GM12878 (cell line): ENCODE measurements at regions not wholly inside any gene's neighbourhood (a gene's known extent, or its start where the extent isn't known, plus 50 kb on each side); places are given as distances from the start of the nearest gene placed in this dataset.

Experiments
- ATAC-seq: fragments of 200-7000 bp; cut with Tn5 transposase; 3 replicates; pipeline ENCODE4 v1.9.1; 2020; ENCODE audit warnings: mild to moderate bottlenecking, moderate library complexity
- BruUV-seq: library from RNA; stranded (reverse); fragments of 400-500 nt; replicated peaks from 2 replicates; lab custom pipeline; 2021; lab: Mats Ljungman, UMichigan
- CTCF ChIA-PET: fragments of 300-600 bp; sonication (Branson Sonifier 250); formaldehyde crosslinking; extraction: SDS; loops from one replicate; lab custom pipeline; 2021; ENCODE audit warnings: inconsistent platforms; lab: Yijun Ruan, JAX
- POLR2A ChIA-PET: fragments of 350-600 bp; formaldehyde crosslinking; extraction: SDS; loops from one replicate; lab custom pipeline; 2021; ENCODE audit warnings: inconsistent platforms; lab: Charles Lee
- RAD21 ChIA-PET: fragments of 300-600 bp; sonication (Branson Sonifier 250); formaldehyde crosslinking; loops from one replicate; lab custom pipeline; 2023; ENCODE audit warnings: antibody characterized with exemption; ENCODE audit not compliant: unreplicated experiment; lab: Charles Lee
- SMC1A ChIA-PET: fragments of 300-600 bp; sonication (Branson Sonifier 250); formaldehyde crosslinking; loops from one replicate; lab custom pipeline; 2023; ENCODE audit not compliant: unreplicated experiment, uncharacterized antibody; lab: Charles Lee
- DNase-seq: peaks from one replicate; pipeline ENCODE4 v3.0.0-alpha.2; 2011; ENCODE audit warnings: low read depth, low spot score
- FAIRE-seq: peaks from 3 replicates; lab custom pipeline; 2011; peaks lifted over from hg19 to GRCh38; lab: Jason Lieb, UNC
- H2AFZ ChIP-seq: 2 replicates; pipeline ENCODE4 v1.6.0; 2011; ENCODE audit warnings: low read depth, low read length, control low read depth; ENCODE audit not compliant: control insufficient read depth
- H3K27ac ChIP-seq: 2 replicates; pipeline ENCODE4 v1.5.1; 2011; ENCODE audit warnings: control low read depth; ENCODE audit not compliant: control insufficient read depth, insufficient read depth
- H3K27me3 ChIP-seq, 2 experiments: replicated peaks in 1 of 2; 2 replicates each; pipeline versions ENCODE4 v1.6.0 to v1.6.1; 2011; ENCODE audit warnings: low read length in 1 of 2; ENCODE audit not compliant: control insufficient read depth in 2 of 2, insufficient read depth in 2 of 2
- H3K36me3 ChIP-seq, 2 experiments: 2 replicates each; pipeline ENCODE4 v1.5.1; 2011; ENCODE audit warnings: low read length in 1 of 2; ENCODE audit not compliant: control insufficient read depth in 2 of 2, insufficient read depth in 2 of 2
- H3K4me1 ChIP-seq: 2 replicates; pipeline ENCODE4 v1.6.1; 2011; ENCODE audit warnings: mild to moderate bottlenecking, low read length, moderate library complexity, mixed read lengths; ENCODE audit not compliant: control insufficient read depth, insufficient read depth
- H3K4me2 ChIP-seq: 2 replicates; pipeline ENCODE4 v1.6.0; 2011; ENCODE audit warnings: control low read depth; ENCODE audit not compliant: control insufficient read depth, insufficient read depth
- H3K4me3 ChIP-seq: fragments of 200-600 bp; sonication (generic); 2 replicates; pipeline ENCODE4 v1.5.1; 2016
- H3K79me2 ChIP-seq: 2 replicates; pipeline ENCODE4 v1.6.0; 2011; ENCODE audit warnings: low read length; ENCODE audit not compliant: control insufficient read depth, insufficient read depth
- H3K9ac ChIP-seq: 2 replicates; pipeline ENCODE4 v1.8.0; 2011; ENCODE audit warnings: low read length, control low read depth, mixed read lengths; ENCODE audit not compliant: control insufficient read depth, insufficient read depth
- H3K9me3 ChIP-seq: replicated peaks from 3 replicates; pipeline ENCODE4 v1.5.1; 2011; ENCODE audit warnings: mild to moderate bottlenecking, low read length; ENCODE audit not compliant: control insufficient read depth, insufficient read depth
- H4K20me1 ChIP-seq: 2 replicates; pipeline ENCODE4 v1.6.0; 2011; ENCODE audit not compliant: control insufficient read depth, insufficient read depth
- BACH1 ChIP-seq: fragments of 450-650 bp; IDR thresholded peaks from 2 replicates; pipeline ENCODE4 v1.6.1; 2017; ENCODE audit warnings: mild to moderate bottlenecking, borderline replicate concordance
- CHD4 ChIP-seq: fragments of 200-600 bp; sonication (generic); IDR thresholded peaks from 2 replicates; pipeline ENCODE4 v1.6.1; 2016; ENCODE audit warnings: mild to moderate bottlenecking
- KDM1A ChIP-seq: fragments of 200-600 bp; sonication (generic); IDR thresholded peaks from 2 replicates; pipeline ENCODE4 v1.6.1; 2016; ENCODE audit warnings: borderline replicate concordance
- POLR2A ChIP-seq: IDR thresholded peaks from 2 replicates; pipeline ENCODE4 v1.6.1; 2011; ENCODE audit warnings: low read depth, mild to moderate bottlenecking, low read length
- SIN3A ChIP-seq: IDR thresholded peaks from 2 replicates; pipeline ENCODE4 v1.6.1; 2012; ENCODE audit warnings: low read depth, low read length, improper control_type of control experiment
- SP1 ChIP-seq: IDR thresholded peaks from one replicate; pipeline ENCODE4 v1.6.1; 2011; ENCODE audit warnings: low read depth, low read length
- TCF3 ChIP-seq: IDR thresholded peaks from 2 replicates; pipeline ENCODE4 v1.6.1; 2012; ENCODE audit warnings: low read depth, mild to moderate bottlenecking, low read length, borderline replicate concordance; ENCODE audit not compliant: insufficient read depth
- ZZZ3 ChIP-seq: IDR thresholded peaks from 2 replicates; pipeline ENCODE4 v1.6.1; 2011; ENCODE audit warnings: low read depth; ENCODE audit not compliant: control insufficient read depth, insufficient read length
- WGBS: methylation state at CpG from one replicate; pipeline ENCODE4 v1.1.6; 2016; ENCODE audit warnings: low lambda C conversion rate; ENCODE audit not compliant: insufficient replicate concordance, insufficient coverage; ENCODE audit errors: missing lambda C conversion rate; 5-methylcytosine and 5-hydroxymethylcytosine counted together
- in situ Hi-C: fragments of 300-500 bp; cut with MboI; formaldehyde crosslinking; loops from 9 replicates; pipeline ENCODE4 v1.14.3; 2018; ENCODE audit warnings: mixed read lengths
- intact Hi-C: fragments of 100-400 bp; cut with micrococcal nuclease; formaldehyde crosslinking; loops from one replicate; pipeline ENCODE4 v1.14.2; 2022; ENCODE audit not compliant: unreplicated experiment
- TF ChIP-seq, protein P1 (sequence below): IDR thresholded peaks from 2 replicates; pipeline ENCODE4 v1.6.1; 2011; ENCODE audit warnings: low read depth, low read length, improper control_type of control experiment, borderline replicate concordance
- TF ChIP-seq, protein P2 (sequence below): IDR thresholded peaks from 2 replicates; pipeline ENCODE4 v1.6.1; 2011; ENCODE audit warnings: low read depth, mild to moderate bottlenecking, low read length, moderate library complexity, borderline replicate concordance; ENCODE audit errors: extremely low read depth
- TF ChIP-seq, protein P3 (sequence below): fragments of 450-650 bp; IDR thresholded peaks from 2 replicates; pipeline ENCODE4 v1.6.1; 2016; ENCODE audit warnings: mild to moderate bottlenecking

DNA sequence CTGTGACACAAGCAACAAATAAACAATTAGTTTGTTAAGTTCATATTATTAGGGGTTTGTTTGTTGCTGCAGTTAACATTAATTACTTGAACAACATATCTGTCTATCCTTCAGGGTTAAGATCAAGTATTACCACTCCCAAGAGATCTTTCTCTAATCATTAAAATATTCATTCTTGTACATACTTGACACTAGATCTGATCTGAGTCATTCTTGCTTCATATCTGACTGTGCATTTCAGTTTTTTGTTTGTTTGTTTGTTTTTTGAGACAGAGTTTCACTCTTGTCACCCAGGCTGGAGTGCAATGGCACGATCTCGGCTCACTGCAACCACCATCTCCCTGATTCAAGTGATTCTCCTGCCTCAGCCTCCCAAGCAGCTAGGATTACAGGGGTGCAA is 613.3 kb upstream of the PLXNA2 start:
- H4K20me1 ChIP-seq, result no peaks in the 10 kb centered on the region
- no peak for FAIRE-seq
- ChIA-PET SMC1A (no interaction called here), RAD21 (no interaction called here), CTCF (no interaction called here), POLR2A (no interaction called here)
- no peak for ATAC-seq
- H2AFZ ChIP-seq, result no peak overlapping the region
- WGBS, result 40% methylated on average over 2 of the region's 2 CpGs
- in situ Hi-C loops, result no loop called here
- peaks cover 9% of the 10 kb centered on the region for H3K4me1 ChIP-seq
- H3K9me3 ChIP-seq, result no peaks in the 10 kb centered on the region
- H3K27me3 ChIP-seq, result peaks cover 0 to 2% of the 10 kb centered on the region in 2 experiments; a peak in 1 of 4 replicates
- intact Hi-C loops, result no loop called here
- TF ChIP-seq POLR2A (no peak), CHD4 (no peak), KDM1A (no peak)
- TF ChIP-seq, protein P1, sequence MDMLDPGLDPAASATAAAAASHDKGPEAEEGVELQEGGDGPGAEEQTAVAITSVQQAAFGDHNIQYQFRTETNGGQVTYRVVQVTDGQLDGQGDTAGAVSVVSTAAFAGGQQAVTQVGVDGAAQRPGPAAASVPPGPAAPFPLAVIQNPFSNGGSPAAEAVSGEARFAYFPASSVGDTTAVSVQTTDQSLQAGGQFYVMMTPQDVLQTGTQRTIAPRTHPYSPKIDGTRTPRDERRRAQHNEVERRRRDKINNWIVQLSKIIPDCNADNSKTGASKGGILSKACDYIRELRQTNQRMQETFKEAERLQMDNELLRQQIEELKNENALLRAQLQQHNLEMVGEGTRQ, result no peak
- no peak overlapping the region for H3K9ac ChIP-seq
- no peak overlapping the region for H3K27ac ChIP-seq
- no peaks in the 10 kb centered on the region for H3K79me2 ChIP-seq
- no peak overlapping the region for H3K4me3 ChIP-seq
- DNase-seq, result no peak
- BruUV-seq, result no TSS peak
- no peaks in the 10 kb centered on the region for H3K36me3 ChIP-seq
- H3K4me2 ChIP-seq, result no peak overlapping the region

GRCh38 chr1:208858738-208859137 is 614.6 kb upstream of the PLXNA2 start:
- H4K20me1 ChIP-seq, result no peaks in the 10 kb centered on the region
- BruUV-seq, result no TSS peak
- in situ Hi-C loops, result no loop called here
- H3K4me3 ChIP-seq, result no peak overlapping the region
- H3K27ac ChIP-seq, result no peak overlapping the region
- H3K9ac ChIP-seq, result no peak overlapping the region
- no peak overlapping the region for H3K4me2 ChIP-seq
- DNase-seq (no peak), FAIRE-seq (no peak)
- ChIA-PET RAD21 (no interaction called here), POLR2A (no interaction called here), CTCF (no interaction called here)
- peaks cover 9% of the 10 kb centered on the region for H3K4me1 ChIP-seq
- intact Hi-C loops, result no loop called here
- H3K36me3 ChIP-seq, result no peaks in the 10 kb centered on the region
- peaks cover 0 to 2% of the 10 kb centered on the region in 2 experiments; a peak in 1 of 4 replicates for H3K27me3 ChIP-seq
- no peak overlapping the region for H2AFZ ChIP-seq
- WGBS, result 53% methylated on average over 5 of the region's 5 CpGs
- no peak for TF ChIP-seq BACH1
- TF ChIP-seq, protein P2, sequence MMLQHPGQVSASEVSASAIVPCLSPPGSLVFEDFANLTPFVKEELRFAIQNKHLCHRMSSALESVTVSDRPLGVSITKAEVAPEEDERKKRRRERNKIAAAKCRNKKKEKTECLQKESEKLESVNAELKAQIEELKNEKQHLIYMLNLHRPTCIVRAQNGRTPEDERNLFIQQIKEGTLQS, result no peak
- no peak for TF ChIP-seq TCF3
- no peak for TF ChIP-seq SP1
- TF ChIP-seq SIN3A, result no peak
- TF ChIP-seq, protein P3, sequence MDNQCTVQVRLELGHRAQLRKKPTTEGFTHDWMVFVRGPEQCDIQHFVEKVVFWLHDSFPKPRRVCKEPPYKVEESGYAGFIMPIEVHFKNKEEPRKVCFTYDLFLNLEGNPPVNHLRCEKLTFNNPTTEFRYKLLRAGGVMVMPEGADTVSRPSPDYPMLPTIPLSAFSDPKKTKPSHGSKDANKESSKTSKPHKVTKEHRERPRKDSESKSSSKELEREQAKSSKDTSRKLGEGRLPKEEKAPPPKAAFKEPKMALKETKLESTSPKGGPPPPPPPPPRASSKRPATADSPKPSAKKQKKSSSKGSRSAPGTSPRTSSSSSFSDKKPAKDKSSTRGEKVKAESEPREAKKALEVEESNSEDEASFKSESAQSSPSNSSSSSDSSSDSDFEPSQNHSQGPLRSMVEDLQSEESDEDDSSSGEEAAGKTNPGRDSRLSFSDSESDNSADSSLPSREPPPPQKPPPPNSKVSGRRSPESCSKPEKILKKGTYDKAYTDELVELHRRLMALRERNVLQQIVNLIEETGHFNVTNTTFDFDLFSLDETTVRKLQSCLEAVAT, result no peak
- TF ChIP-seq ZZZ3, result no peak
- TF ChIP-seq, all 136 proteins: peak for 0
- ATAC-seq, result no peak
- Histone ChIP-seq H3K9me3 (no peaks in the 10 kb centered on the region), H3K79me2 (no peaks in the 10 kb centered on the region)
- SMC1A ChIA-PET, result interaction anchor here (0.6 to 1.5 kb wide), 3 partner anchors 15 to 699 kb away, joined by 3 to 4 read pairs (median 4); no protein-coding TSS in a partner anchor
